ENCODE measurements at regions not wholly inside any gene's neighbourhood (a gene's known extent, or its start where the extent isn't known, plus 50 kb on each side); places are given as distances from the start of the nearest gene placed in this dataset.
"Not testable (repeated sequence)": the region's sequence is repeated elsewhere in the genome, so short reads cannot be mapped to it uniquely, and the experiment has no call there.

GRCh38 chr7:68224041-68224741, 1227.6 kb downstream of the TYW1 start:
- no peak for DNase-seq (ENCODE audit: low read depth in 2 of 2)

DNA sequence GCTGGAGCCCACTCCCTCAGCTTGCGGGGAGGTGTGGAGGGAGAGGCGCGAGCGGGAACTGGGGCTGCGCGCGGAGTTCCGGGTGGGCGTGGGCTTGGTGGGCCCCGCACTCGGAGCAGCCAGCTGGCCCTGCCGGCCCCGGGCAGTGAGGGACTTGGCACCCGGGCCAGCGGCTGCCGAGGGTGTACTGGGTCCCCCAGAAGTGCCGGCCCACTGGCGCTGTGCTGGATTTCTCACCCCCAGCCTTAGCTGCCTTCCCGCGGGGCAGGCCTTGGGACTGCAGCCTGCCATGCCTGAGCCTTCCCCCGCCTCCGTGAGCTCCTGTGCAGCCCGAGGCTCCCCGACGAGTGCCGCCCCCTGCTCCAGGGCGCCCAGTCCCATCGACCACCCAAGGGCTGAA, 1234.4 kb downstream of the TYW1 start:
- not testable (repeated sequence) for DNase-seq (ENCODE audit: low read depth in 2 of 2)

GRCh38 chr7:68235937-68236336, 1239.3 kb downstream of the TYW1 start:
- no peak for DNase-seq (ENCODE audit: low read depth in 2 of 2)

- DNase-seq (ENCODE audit: low read depth in 2 of 2), result no peak
Measured at GRCh38 chr7:68238204-68238805, 1241.7 kb downstream of the TYW1 start.

- DNase-seq (ENCODE audit: low read depth in 2 of 2), result no peak
Measured at GRCh38 chr7:68243128-68243527, 1246.5 kb downstream of the TYW1 start.

- no peak for DNase-seq (ENCODE audit: low read depth in 2 of 2)
Measured at GRCh38 chr7:68244389-68244788, 1247.8 kb downstream of the TYW1 start.

- no peak for DNase-seq (ENCODE audit: low read depth in 2 of 2)
Measured at GRCh38 chr7:68245688-68246087, 1249.1 kb downstream of the TYW1 start.

- no peak for DNase-seq (ENCODE audit: low read depth in 2 of 2)
Measured at GRCh38 chr7:68246189-68246633, 1249.6 kb downstream of the TYW1 start.

DNA sequence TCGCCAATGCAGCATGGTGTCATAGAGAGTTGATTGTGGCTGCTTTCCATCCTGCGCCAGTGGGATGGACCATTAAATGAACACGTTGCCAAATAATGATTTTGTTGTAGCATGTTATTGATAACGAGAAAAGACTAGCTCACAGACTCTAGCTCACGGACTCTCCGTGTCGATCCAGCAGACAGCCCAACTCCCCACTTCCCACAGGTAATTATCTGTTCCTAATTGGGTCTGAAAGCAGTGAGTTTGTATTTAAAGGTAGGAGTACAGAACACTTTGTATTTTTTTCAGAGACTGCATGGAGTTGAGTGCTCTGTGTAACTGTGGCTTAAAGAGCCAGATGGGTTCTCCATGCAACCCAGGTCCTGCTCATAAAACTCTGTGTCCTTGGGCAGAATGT, 1250.5 kb downstream of the TYW1 start:
- DNase-seq (ENCODE audit: low read depth in 2 of 2), result no peak

DNA sequence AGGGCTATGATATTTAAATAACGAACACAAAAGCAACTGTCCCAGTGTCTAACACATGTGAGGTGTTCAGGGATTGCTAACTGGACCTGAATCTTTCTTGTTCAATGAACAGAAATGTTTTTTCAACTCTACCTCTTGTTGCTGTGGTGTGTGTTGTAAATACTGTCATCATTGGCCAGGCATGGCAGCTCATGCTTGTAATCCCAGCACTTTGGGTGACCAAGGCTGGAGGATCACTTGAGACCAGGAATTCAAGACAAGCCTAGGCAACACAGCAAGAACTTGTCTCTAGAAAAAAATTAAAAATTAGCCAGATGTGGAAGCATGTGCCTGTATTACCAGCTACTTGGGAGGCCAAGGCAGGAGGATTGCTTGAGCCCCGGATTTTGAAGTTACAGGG, 1250.9 kb downstream of the TYW1 start:
- DNase-seq (ENCODE audit: low read depth in 2 of 2), result no peak

DNA sequence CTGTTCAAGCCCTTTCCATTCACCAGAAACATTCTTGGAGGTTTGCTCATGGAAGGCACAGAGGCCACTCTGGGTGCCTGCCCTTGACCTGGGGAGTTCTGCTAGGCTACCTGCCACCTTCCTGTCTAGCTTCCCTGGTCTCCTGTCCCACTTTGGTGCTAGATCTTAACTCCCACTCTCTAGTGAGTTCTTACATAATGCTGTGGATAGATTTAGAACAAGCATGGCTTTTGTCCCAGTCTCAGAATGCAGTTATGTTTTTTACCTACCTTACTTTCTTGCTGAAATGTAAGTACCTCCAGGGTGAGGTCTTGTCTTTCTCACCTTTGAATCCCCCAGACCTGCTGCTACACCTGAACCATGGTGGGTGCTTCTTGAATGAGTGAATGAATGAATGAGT, 1252.3 kb downstream of the TYW1 start:
- DNase-seq (ENCODE audit: low read depth in 2 of 2), result no peak

DNA sequence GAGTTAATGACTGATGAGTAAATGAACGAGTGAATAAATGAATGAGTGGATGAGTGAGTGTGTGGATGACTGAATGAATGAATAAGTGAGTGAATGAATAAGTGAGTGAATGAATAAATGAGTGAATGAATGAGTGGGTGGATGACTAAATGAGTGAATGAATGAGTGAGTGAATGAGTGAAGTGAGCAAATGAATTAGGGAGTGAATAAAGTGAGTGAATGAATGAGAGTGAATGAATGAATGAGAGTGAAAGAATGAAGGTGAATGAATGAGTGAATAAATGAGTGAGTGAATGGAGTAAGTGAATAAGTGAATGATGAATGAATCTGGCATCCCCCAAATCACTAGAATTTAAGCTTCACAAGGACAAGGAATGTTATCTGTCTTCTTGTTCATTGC, 1253.0 kb downstream of the TYW1 start:
- no peak for DNase-seq (ENCODE audit: low read depth in 2 of 2)

DNA sequence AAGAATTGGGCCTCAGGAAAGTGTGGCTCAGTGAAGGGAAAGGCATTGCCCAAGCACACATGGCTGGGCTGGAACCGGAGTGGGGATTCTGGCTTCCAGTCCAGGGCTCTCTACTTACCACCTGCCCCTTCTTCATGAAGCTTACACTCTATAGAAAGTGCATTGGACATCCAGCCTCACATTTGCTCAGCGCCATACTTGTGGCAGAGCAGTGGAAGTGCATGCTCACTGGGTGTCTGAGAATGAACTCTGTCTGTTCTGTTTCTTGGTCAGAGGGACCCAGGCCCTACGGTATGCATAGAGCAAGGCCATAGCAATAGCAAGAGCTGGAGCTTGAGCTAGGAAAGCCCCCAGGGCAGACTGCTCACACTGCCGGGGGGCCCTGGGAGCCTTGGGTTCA, 1253.5 kb downstream of the TYW1 start:
- DNase-seq (ENCODE audit: low read depth in 2 of 2), result no peak

DNA sequence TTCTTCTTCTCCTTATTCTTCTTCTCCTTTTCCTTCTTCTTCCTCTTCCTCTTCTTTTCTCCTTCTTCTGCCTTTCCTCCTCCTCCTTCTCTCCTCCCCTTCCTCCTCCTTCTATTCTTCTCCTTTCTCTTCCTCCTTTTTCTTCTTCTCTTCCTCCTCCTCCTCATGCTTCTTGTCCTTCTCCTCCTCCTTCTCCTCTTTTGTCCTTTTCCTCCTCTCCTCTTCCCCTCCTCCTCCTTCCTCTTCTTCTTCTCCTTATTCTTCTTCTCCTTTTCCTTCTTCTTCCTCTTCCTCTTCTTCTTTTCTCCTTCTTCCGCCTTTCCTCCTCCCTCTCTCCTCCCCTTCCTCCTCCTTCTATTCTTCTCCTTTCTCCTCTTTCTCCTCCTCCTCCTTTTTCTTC, 1258.2 kb downstream of the TYW1 start:
- not testable (repeated sequence) for DNase-seq (ENCODE audit: low read depth in 2 of 2)

DNA sequence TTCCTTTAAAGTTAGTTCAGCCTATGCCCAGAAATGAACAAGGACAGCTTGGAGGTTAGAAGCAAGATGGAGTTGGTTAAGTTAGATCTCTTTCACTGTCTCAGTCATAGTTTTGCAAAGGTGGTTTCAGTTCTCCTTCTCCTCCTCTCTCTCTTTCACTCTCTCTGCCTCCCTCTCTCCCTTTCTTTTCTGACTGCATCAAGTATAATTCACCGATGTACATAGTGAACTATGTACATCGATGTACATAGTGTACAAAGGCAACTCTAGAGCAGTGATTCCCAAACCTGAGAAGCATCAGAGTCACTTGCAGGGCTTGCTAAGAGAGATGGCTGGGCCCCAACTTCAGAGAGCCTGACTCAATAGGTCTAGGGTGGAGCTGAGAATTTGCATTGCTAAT, 1259.7 kb downstream of the TYW1 start:
- DNase-seq (ENCODE audit: low read depth in 2 of 2), result no peak

- DNase-seq (ENCODE audit: low read depth in 2 of 2), result no peak
Measured at GRCh38 chr7:68258609-68259008, 1262.0 kb downstream of the TYW1 start.

GRCh38 chr7:68265258-68265657, 1268.6 kb downstream of the TYW1 start:
- DNase-seq (ENCODE audit: low read depth in 2 of 2), result no peak

DNA sequence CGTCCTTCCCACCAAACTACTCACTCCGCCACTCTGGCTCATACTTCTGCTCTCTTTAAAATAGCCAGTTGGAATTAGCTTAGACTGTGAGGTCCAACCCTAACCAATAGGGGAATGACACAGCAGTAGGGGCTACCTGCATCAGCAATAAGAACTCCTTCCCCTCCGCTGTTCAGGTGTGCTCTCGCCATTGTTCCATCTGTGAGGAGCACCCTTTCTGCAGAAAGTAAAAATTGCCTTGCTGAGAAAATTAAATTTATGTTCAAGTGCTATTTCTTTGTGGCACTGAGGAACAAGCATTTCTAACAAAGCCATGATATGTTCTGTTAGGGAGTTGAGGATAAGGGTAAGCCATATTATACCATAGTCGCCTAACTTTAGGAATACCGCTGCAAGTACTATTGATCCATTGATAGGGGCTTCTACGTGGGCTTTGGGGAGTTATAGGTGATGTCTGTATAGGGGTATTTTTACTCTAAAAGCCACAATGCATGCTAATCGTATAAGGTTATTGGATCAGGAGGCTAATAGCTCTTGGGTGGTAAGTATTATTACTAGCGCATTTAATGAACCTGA, 1269.5 kb downstream of the TYW1 start:
- no peak for DNase-seq (ENCODE audit: low read depth in 2 of 2)

DNA sequence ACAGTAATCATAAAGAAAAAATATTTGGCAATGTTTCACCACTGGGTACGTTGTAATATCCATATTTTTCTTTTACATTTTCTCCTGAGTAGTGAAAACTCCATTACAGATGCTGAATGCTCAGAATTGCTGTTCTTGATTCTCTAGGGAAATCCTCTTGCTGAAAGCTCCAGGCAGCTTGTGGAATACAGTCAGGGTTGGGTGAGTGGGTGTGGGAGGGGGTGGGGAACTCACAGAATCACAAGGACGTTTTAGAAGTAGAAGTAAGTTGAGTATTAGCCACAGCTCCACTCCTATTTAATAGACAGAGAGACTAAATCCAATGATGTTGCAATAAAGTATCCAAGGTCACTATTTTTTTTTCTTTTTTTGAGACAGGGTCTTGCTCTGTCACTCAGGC, 1270.9 kb downstream of the TYW1 start:
- DNase-seq (ENCODE audit: low read depth in 2 of 2), result no peak

- no peak for DNase-seq (ENCODE audit: low read depth in 2 of 2)
Measured at GRCh38 chr7:68269405-68269804, 1272.8 kb downstream of the TYW1 start.

DNA sequence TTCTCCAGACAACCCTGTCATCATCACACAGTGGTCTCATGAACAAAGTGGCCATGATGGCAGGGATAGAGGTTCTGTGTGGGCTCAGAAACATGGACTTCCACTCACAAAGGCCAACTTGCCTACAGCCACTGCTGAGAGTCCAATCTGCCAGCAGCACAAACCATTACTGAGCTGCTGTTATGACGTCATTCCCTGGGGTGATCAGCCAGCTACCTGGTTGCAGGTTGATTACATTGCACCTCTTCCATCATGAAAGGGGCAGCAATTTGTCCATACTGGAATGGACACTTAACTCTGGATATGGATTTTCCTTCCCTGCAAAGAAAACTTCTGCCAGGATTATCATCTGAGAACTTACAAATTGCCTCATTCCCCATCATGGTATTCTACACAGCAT, 1275.9 kb downstream of the TYW1 start:
- no peak for DNase-seq (ENCODE audit: low read depth in 2 of 2)

DNA sequence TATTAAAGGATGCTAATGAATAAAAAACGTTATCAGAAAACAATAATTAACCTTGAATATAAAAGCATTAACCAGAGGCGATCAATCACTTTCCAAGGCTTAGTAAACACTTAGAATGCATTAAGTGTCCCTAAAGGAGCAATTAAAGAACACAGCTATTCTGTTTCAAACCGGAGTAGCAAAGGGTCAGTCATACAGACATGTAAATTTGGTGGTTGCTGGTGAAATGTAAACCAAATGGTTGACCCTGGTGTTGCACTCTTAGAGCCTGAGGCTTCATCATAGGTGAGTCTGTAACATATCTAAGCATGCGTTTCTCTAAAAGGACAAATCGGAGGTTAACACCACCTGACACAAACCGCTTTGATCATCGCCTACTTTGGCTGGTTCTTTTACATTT, 1280.1 kb downstream of the TYW1 start:
- no peak for DNase-seq (ENCODE audit: low read depth in 2 of 2)

GRCh38 chr7:68279827-68280400, 1283.3 kb downstream of the TYW1 start:
- DNase-seq (ENCODE audit: low read depth in 2 of 2), result no peak
